Osteoblast (primary cell): ENCODE measurements at regions not wholly inside any gene's neighbourhood (a gene's known extent, or its start where the extent isn't known, plus 50 kb on each side); places are given as distances from the start of the nearest gene placed in this dataset.

Experiments used
- DNase-seq: peaks from one replicate; pipeline ENCODE4 v3.0.0; 2011; ENCODE audit warnings: low spot score, mixed read lengths; ENCODE audit not compliant: insufficient read length; ENCODE audit errors: missing footprints
- H2AFZ ChIP-seq: 2 replicates; pipeline ENCODE4 v1.6.0; 2011; ENCODE audit warnings: mild to moderate bottlenecking, low read length
- H3K27ac ChIP-seq: 2 replicates; pipeline ENCODE4 v1.5.1; 2011; ENCODE audit warnings: mild to moderate bottlenecking, low read depth, low read length, moderate library complexity
- H3K27me3 ChIP-seq: 2 replicates; pipeline ENCODE4 v1.6.0; 2012; ENCODE audit warnings: mild to moderate bottlenecking, control low read depth, inconsistent platforms, low read length, moderate library complexity; ENCODE audit not compliant: insufficient read depth
- H3K36me3 ChIP-seq: 2 replicates; pipeline ENCODE4 v1.5.1; 2011; ENCODE audit warnings: mild to moderate bottlenecking, low read length, control low read depth, moderate library complexity; ENCODE audit not compliant: insufficient read depth
- H3K4me1 ChIP-seq: 2 replicates; pipeline ENCODE4 v1.5.1; 2011; ENCODE audit warnings: mild to moderate bottlenecking, low read length, control low read depth, moderate library complexity; ENCODE audit not compliant: insufficient read depth
- H3K4me2 ChIP-seq: 2 replicates; pipeline ENCODE4 v1.6.0; 2011; ENCODE audit warnings: mild to moderate bottlenecking, low read length; ENCODE audit not compliant: insufficient read depth
- H3K4me3 ChIP-seq: fragments of 200-600 bp; sonication (generic); 3 replicates; pipeline ENCODE4 v1.5.1; 2012; ENCODE audit warnings: mild to moderate bottlenecking, low read length, inconsistent platforms; ENCODE audit not compliant: insufficient read depth
- H3K79me2 ChIP-seq: 2 replicates; pipeline ENCODE4 v1.6.0; 2012; ENCODE audit warnings: mild to moderate bottlenecking, low read length, control low read depth, inconsistent platforms; ENCODE audit not compliant: insufficient read depth
- H3K9me3 ChIP-seq: 2 replicates; pipeline ENCODE4 v1.5.1; 2011; ENCODE audit warnings: low read depth, low read length, control low read depth
- H4K20me1 ChIP-seq: 2 replicates; pipeline ENCODE4 v1.6.0; 2012; ENCODE audit warnings: mild to moderate bottlenecking, low read length, control low read depth; ENCODE audit not compliant: insufficient read depth
- CTCF ChIP-seq: IDR thresholded peaks from 2 replicates; pipeline ENCODE4 v1.5.1; 2011; ENCODE audit warnings: mild to moderate bottlenecking, low read depth, low read length, moderate library complexity; ENCODE audit errors: extremely low read depth

- no peak for DNase-seq
- no peaks in the 10 kb centered on the region for H3K27me3 ChIP-seq
- no peak for TF ChIP-seq CTCF
These were observed 567.0 kb upstream of the SGCD start for GRCh38 chr5:155759984-155760383.

GRCh38 chr5:155761502-155761901 is 565.5 kb upstream of the SGCD start:
- H3K4me2 ChIP-seq = no peak overlapping the region
- no peaks in the 10 kb centered on the region for H3K4me1 ChIP-seq
- H3K36me3 ChIP-seq = no peaks in the 10 kb centered on the region
- no peak overlapping the region for H3K4me3 ChIP-seq
- no peaks in the 10 kb centered on the region for H3K9me3 ChIP-seq
- H3K79me2 ChIP-seq = no peaks in the 10 kb centered on the region
- DNase-seq = no peak
- H3K27me3 ChIP-seq = no peaks in the 10 kb centered on the region
- H3K27ac ChIP-seq = no peak overlapping the region
- H4K20me1 ChIP-seq = no peaks in the 10 kb centered on the region
- H2AFZ ChIP-seq = no peak overlapping the region
- no peak for TF ChIP-seq CTCF

More at GRCh38 chr5:155759984-155760383, 567.0 kb upstream of the SGCD start:
- no peaks in the 10 kb centered on the region for H3K9me3 ChIP-seq
- no peak overlapping the region for H3K4me2 ChIP-seq
- no peak overlapping the region for H3K27ac ChIP-seq
- no peaks in the 10 kb centered on the region for H4K20me1 ChIP-seq
- no peaks in the 10 kb centered on the region for H3K4me1 ChIP-seq
- H2AFZ ChIP-seq = no peak overlapping the region
- H3K79me2 ChIP-seq = no peaks in the 10 kb centered on the region
- no peaks in the 10 kb centered on the region for H3K36me3 ChIP-seq
- no peak overlapping the region for H3K4me3 ChIP-seq

GRCh38 chr5:155765715-155766114 is 561.2 kb upstream of the SGCD start:
- H3K9me3 ChIP-seq = no peaks in the 10 kb centered on the region
- no peak for DNase-seq
- H3K4me2 ChIP-seq = no peak overlapping the region
- no peaks in the 10 kb centered on the region for H3K27me3 ChIP-seq
- H2AFZ ChIP-seq = no peak overlapping the region
- no peak for TF ChIP-seq CTCF
- no peak overlapping the region for H3K27ac ChIP-seq
- no peaks in the 10 kb centered on the region for H3K36me3 ChIP-seq
- H3K4me3 ChIP-seq = no peak overlapping the region
- no peaks in the 10 kb centered on the region for H3K79me2 ChIP-seq
- no peaks in the 10 kb centered on the region for H4K20me1 ChIP-seq
- no peaks in the 10 kb centered on the region for H3K4me1 ChIP-seq

GRCh38 chr5:155767470-155767869 is 559.5 kb upstream of the SGCD start:
- Histone ChIP-seq H3K4me2 (no peak overlapping the region), H2AFZ (no peak overlapping the region), H3K27me3 (no peaks in the 10 kb centered on the region), H3K27ac (no peak overlapping the region), H4K20me1 (no peaks in the 10 kb centered on the region), H3K4me1 (no peaks in the 10 kb centered on the region), H3K79me2 (no peaks in the 10 kb centered on the region), H3K9me3 (no peaks in the 10 kb centered on the region), H3K36me3 (no peaks in the 10 kb centered on the region), H3K4me3 (no peak overlapping the region)
- no peak for TF ChIP-seq CTCF
- no peak for DNase-seq
